GM19193 (cell line): ENCODE measurements at regions not wholly inside any gene's neighbourhood (a gene's known extent, or its start where the extent isn't known, plus 50 kb on each side); places are given as distances from the start of the nearest gene placed in this dataset.

Experiments used
- POLR2A ChIP-seq: IDR thresholded peaks from 4 replicates; pipeline ENCODE4 v1.6.1; 2011; ENCODE audit not compliant: insufficient read depth, insufficient read length; ENCODE audit errors: extremely low read depth

GRCh38 chr5:163727028-163727427 is 221.6 kb downstream of the MAT2B start:
- no peak for TF ChIP-seq POLR2A

GRCh38 chr5:163730206-163730756 is 224.9 kb downstream of the MAT2B start:
- TF ChIP-seq POLR2A = no peak

GRCh38 chr5:163731256-163731655 is 225.8 kb downstream of the MAT2B start:
- no peak for TF ChIP-seq POLR2A

- no peak for TF ChIP-seq POLR2A
These were observed 229.7 kb downstream of the MAT2B start for GRCh38 chr5:163735069-163735468.

GRCh38 chr5:163747586-163747985 is 242.2 kb downstream of the MAT2B start:
- no peak for TF ChIP-seq POLR2A

- TF ChIP-seq POLR2A = no peak
These were observed 243.5 kb downstream of the MAT2B start for GRCh38 chr5:163748934-163749333.

- TF ChIP-seq POLR2A = no peak
These were observed 250.1 kb downstream of the MAT2B start for GRCh38 chr5:163755505-163755904.

GRCh38 chr5:163756170-163756569 is 250.8 kb downstream of the MAT2B start:
- no peak for TF ChIP-seq POLR2A

- TF ChIP-seq POLR2A = no peak
These were observed 251.9 kb downstream of the MAT2B start for GRCh38 chr5:163757344-163757743.

GRCh38 chr5:163758283-163758711 is 252.9 kb downstream of the MAT2B start:
- no peak for TF ChIP-seq POLR2A

GRCh38 chr5:163759000-163759704 is 253.7 kb downstream of the MAT2B start:
- no peak for TF ChIP-seq POLR2A

GRCh38 chr5:163760498-163760897 is 255.1 kb downstream of the MAT2B start:
- TF ChIP-seq POLR2A = no peak

GRCh38 chr5:163766936-163767670 is 261.7 kb downstream of the MAT2B start:
- TF ChIP-seq POLR2A = no peak

- TF ChIP-seq POLR2A = no peak
These were observed 265.2 kb downstream of the MAT2B start for GRCh38 chr5:163770625-163771024.

- TF ChIP-seq POLR2A = no peak
These were observed 266.8 kb downstream of the MAT2B start for GRCh38 chr5:163772241-163772640.

GRCh38 chr5:163772644-163773043 is 267.2 kb downstream of the MAT2B start:
- no peak for TF ChIP-seq POLR2A
